GM12892 (cell line): ENCODE measurements at regions not wholly inside any gene's neighbourhood (a gene's known extent, or its start where the extent isn't known, plus 50 kb on each side); places are given as distances from the start of the nearest gene placed in this dataset.

ENCODE experiments used
- DNase-seq: peaks from one replicate; pipeline ENCODE4 v3.0.0; 2011; ENCODE audit not compliant: insufficient read length
- FAIRE-seq: peaks from 2 replicates; lab custom pipeline; 2011; peaks lifted over from hg19 to GRCh38; lab: Jason Lieb, UNC
- POLR2A ChIP-seq: IDR thresholded peaks from 2 replicates; pipeline ENCODE4 v1.6.1; 2011; ENCODE audit warnings: low read depth, low read length, control low read depth
- POLR2AphosphoS5 ChIP-seq: IDR thresholded peaks from 2 replicates; pipeline ENCODE4 v1.6.1; 2011; ENCODE audit warnings: low read depth, low read length, control low read depth
- TAF1 ChIP-seq: IDR thresholded peaks from 2 replicates; pipeline ENCODE4 v1.6.1; 2011; ENCODE audit warnings: low read depth, mild to moderate bottlenecking, control low read depth, low read length, borderline replicate concordance

- no peak for FAIRE-seq
- no peak for DNase-seq
- no peak for TF ChIP-seq POLR2A
- no peak for TF ChIP-seq POLR2AphosphoS5
- no peak for TF ChIP-seq TAF1
Measured at GRCh38 chr5:142390334-142390733, 65.5 kb upstream of the SPRY4 start.

GRCh38 chr5:142388696-142389095, 63.9 kb upstream of the SPRY4 start:
- TF ChIP-seq TAF1 = no peak
- no peak for TF ChIP-seq POLR2AphosphoS5
- no peak for TF ChIP-seq POLR2A
- FAIRE-seq (no peak), DNase-seq (no peak)

GRCh38 chr5:142387024-142387682, 62.3 kb upstream of the SPRY4 start:
- no peak for FAIRE-seq
- TF ChIP-seq POLR2AphosphoS5 = no peak
- TF ChIP-seq TAF1 = no peak
- no peak for TF ChIP-seq POLR2A
- DNase-seq = no peak

GRCh38 chr5:142386137-142387023, 61.6 kb upstream of the SPRY4 start:
- DNase-seq (no peak), FAIRE-seq (no peak)
- TF ChIP-seq POLR2A = no peak
- no peak for TF ChIP-seq POLR2AphosphoS5
- TF ChIP-seq TAF1 = no peak

- DNase-seq (no peak), FAIRE-seq (no peak)
- TF ChIP-seq TAF1 = no peak
Measured at GRCh38 chr5:142385194-142385593, 60.4 kb upstream of the SPRY4 start.

- TF ChIP-seq TAF1 = no peak
- TF ChIP-seq POLR2AphosphoS5 = no peak
- TF ChIP-seq POLR2A = no peak
- FAIRE-seq (no peak), DNase-seq (no peak)
Measured at GRCh38 chr5:142384014-142384413, 59.2 kb upstream of the SPRY4 start.

GRCh38 chr5:142382186-142382585, 57.4 kb upstream of the SPRY4 start:
- DNase-seq (no peak), FAIRE-seq (no peak)
- TF ChIP-seq POLR2A (no peak), TAF1 (no peak), POLR2AphosphoS5 (no peak)

- FAIRE-seq = peak; percentile 56
- TF ChIP-seq TAF1 (no peak), POLR2A (no peak), POLR2AphosphoS5 (no peak)
Measured at GRCh38 chr5:142378737-142379634, 54.2 kb upstream of the SPRY4 start.

GRCh38 chr5:142375944-142376411, 51.2 kb upstream of the SPRY4 start:
- TF ChIP-seq TAF1 (no peak), POLR2AphosphoS5 (no peak), POLR2A (no peak)
- DNase-seq (no peak), FAIRE-seq (no peak)

More at GRCh38 chr5:142378737-142379634, 54.2 kb upstream of the SPRY4 start:
- DNase-seq = no peak
